Endometrium (tissue), 2 donors: ENCODE measurements at regions not wholly inside any gene's neighbourhood (a gene's known extent, or its start where the extent isn't known, plus 50 kb on each side); places are given as distances from the start of the nearest gene placed in this dataset.
A peak's percentile ranks its signal among the peaks of the same experiment; 100 is the strongest.

Experiments
- FAIRE-seq: peaks from 2 replicates; lab custom pipeline; 2012; peaks lifted over from hg19 to GRCh38; lab: Jason Lieb, UNC
- donor health status: control.
- donor health status: control.

GRCh38 chr12:102596031-102596430, 115.7 kb upstream of the IGF1 start:
- FAIRE-seq: no peak

- no peak for FAIRE-seq
Observed at GRCh38 chr12:102595315-102595714, 115.0 kb upstream of the IGF1 start.

- FAIRE-seq: no peak
Observed at GRCh38 chr12:102593134-102593533, 112.8 kb upstream of the IGF1 start.

- peak; percentile 18 for FAIRE-seq
Observed at GRCh38 chr12:102592134-102592533, 111.8 kb upstream of the IGF1 start.

- no peak for FAIRE-seq
Observed at GRCh38 chr12:102573237-102573636, 92.9 kb upstream of the IGF1 start.

GRCh38 chr12:102571889-102572288, 91.5 kb upstream of the IGF1 start:
- FAIRE-seq: no peak

GRCh38 chr12:102570256-102570655, 89.9 kb upstream of the IGF1 start:
- FAIRE-seq: peak; percentile 18

GRCh38 chr12:102569803-102570202, 89.4 kb upstream of the IGF1 start:
- FAIRE-seq: no peak

- FAIRE-seq: no peak
Observed at GRCh38 chr12:102568276-102568675, 87.9 kb upstream of the IGF1 start.

GRCh38 chr12:102567031-102567985, 86.9 kb upstream of the IGF1 start:
- no peak for FAIRE-seq

GRCh38 chr12:102565555-102565954, 85.2 kb upstream of the IGF1 start:
- FAIRE-seq: no peak

- no peak for FAIRE-seq
Observed at GRCh38 chr12:102564026-102564425, 83.7 kb upstream of the IGF1 start.

- FAIRE-seq: no peak
Observed at GRCh38 chr12:102562836-102563425, 82.6 kb upstream of the IGF1 start.

- no peak for FAIRE-seq
Observed at GRCh38 chr12:102551186-102551585, 70.8 kb upstream of the IGF1 start.

GRCh38 chr12:102549691-102550090, 69.3 kb upstream of the IGF1 start:
- no peak for FAIRE-seq

- no peak for FAIRE-seq
Observed at GRCh38 chr12:102548543-102548942, 68.2 kb upstream of the IGF1 start.

GRCh38 chr12:102543494-102544485, 63.4 kb upstream of the IGF1 start:
- no peak for FAIRE-seq

- no peak for FAIRE-seq
Observed at GRCh38 chr12:102542816-102543440, 62.6 kb upstream of the IGF1 start.

- no peak for FAIRE-seq
Observed at GRCh38 chr12:102540815-102541385, 60.5 kb upstream of the IGF1 start.

GRCh38 chr12:102539651-102540553, 59.5 kb upstream of the IGF1 start:
- FAIRE-seq: no peak
